GM21390 (cell line): ENCODE measurements at regions not wholly inside any gene's neighbourhood (a gene's known extent, or its start where the extent isn't known, plus 50 kb on each side); places are given as distances from the start of the nearest gene placed in this dataset.
"Not testable (repeated sequence)": the region's sequence is repeated elsewhere in the genome, so short reads cannot be mapped to it uniquely, and the experiment has no call there.

ENCODE experiments used
- ATAC-seq: cut with Tn5 transposase; IDR thresholded peaks from one replicate; pipeline ENCODE4 v1.9.1; 2021; ENCODE audit not compliant: unreplicated experiment

DNA sequence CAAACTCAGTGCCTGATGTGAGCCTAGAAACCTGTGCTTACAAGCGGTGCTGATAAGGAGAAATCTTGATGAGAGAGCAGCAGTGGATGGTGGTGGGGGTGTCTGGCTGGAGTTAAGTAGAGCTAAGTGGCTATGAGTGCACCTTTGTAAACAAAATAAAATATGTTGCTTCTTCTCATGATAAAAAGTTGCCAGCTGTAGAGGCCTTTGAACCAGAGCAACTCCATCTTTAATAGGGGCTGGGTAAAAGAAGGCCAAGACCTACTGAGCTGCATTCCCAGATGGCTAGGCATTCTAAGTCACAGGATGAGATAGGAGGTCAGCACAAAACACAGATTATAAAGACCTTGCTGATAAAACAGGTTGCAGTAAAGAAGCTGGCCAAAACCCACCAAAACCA lies 107.6 kb upstream of the FAM3C start:
- ATAC-seq, result no peak

DNA sequence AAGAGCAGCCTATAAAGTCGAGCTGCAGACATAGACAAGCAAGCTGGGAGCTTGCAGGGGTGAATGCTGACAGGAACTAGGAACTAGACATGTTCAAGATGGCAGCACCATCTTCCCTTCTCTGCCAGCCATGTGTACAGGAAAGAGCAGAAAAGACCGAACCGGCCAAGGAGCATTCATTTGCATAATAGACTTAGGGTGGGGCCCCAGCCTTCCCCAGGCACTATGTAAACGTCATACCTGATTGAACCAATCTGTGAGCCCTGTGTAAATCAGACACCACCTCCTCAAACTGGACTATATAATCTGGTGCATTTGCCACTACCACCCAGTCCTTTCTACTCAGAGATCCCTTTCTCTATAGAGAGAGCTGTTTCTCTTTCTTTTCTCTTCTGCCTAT lies 106.9 kb upstream of the FAM3C start:
- ATAC-seq, result no peak

DNA sequence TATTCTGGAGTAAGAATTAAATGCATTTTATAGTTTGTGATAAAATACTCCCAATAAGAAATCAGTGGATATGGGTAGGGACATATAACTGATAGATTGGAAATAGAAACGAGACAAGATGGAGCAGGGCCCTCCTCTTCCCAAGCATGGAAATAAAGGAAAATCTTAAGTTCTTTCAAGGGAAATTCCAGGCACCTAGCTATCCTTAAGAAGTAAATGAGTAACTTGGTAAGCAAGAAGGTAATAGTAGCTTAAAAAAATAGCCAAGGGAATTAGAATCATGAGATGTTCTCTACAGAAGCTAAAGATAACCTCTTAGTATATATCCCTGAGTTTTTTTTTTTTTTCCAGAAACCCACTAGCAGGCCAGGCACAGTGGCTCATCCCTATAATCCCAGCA lies 105.5 kb upstream of the FAM3C start:
- ATAC-seq, result no peak

DNA sequence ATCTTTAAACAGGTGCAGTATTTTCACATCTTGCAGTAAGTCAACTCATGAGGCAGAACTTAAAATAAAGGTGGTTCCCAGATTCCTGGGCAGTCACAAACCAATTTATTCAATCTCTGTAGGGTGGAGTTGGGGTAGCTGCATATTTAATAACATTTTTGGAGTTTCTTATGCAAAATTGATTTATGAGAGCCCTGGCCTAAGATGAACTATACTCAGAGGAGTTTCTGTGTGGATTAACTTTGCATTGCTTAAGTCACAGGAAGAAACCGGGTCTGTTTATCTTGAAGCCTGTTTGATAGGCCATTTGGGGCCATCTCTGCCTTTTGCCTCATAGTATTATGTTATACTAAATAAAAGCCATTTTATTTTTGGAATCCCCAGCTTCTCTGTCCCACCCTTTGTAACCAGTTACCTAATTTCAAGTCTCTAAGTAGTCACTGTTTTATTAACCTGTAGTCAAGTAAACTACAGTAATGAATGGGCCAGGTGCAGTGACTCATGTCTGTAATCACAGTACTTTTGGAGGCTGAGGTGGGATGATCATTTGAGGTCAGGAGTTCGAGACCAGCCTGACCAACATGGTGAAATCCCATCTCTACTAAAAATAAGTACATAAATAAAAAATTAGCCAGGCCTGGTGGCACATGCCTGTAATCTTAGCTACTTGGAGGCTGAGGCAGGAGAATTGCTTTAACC lies 104.4 kb upstream of the FAM3C start:
- no peak for ATAC-seq

DNA sequence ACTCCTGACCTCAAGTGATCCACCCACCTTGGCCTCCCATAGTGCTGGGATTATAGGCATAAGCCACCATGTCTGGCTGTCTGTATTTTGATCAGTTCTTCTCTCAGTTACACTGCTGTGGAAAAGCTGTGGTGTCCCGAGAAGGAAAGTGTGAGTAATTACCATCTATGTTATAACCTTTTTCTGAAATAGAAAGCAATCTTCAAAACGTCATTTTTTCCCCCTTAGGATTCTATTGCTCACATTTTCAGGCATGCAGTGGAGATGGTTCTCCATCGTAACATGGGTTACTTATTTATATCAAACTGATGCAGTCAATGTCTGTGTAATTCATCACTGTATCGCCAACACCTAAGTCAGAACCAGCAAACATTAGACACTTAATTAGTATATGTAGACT lies 103.5 kb upstream of the FAM3C start:
- no peak for ATAC-seq

DNA sequence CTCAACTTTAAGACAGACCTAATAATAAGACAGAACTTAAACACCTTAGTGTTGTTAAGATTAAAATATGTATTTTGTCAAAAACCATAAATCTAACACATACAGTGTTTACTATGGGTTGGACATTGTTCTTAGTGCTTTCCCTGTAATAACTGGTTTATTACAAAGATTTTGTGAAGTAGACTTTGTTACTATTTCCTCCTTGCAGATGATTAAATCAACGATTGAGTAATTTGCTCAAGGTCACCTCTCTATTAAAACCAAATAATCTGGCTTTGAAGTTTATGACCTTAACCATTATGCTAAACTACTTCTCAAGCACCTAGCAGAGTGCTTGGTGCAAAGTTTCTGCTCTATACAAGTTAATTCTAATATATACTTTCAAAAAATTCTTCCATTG lies 102.7 kb upstream of the FAM3C start:
- ATAC-seq, result no peak

DNA sequence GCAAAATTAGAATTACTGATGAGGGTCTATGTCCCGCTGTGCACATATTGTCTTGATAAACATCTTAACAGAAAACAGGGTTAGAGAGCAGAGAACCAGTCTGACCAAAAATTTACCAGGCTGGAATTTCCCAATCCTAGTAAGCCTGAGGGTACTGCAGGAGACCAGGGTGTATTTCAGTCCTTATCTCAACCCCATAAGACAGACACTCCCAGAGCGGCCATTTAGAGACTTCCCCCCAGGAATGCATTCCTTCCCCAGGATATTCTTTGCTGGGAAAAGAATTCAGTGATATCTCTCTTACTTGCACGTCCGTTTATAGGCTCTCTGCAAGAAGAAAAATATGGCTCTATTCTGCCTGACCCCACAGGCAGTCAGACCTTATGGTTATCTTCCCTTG lies 101.4 kb upstream of the FAM3C start:
- ATAC-seq, result not testable (repeated sequence)

DNA sequence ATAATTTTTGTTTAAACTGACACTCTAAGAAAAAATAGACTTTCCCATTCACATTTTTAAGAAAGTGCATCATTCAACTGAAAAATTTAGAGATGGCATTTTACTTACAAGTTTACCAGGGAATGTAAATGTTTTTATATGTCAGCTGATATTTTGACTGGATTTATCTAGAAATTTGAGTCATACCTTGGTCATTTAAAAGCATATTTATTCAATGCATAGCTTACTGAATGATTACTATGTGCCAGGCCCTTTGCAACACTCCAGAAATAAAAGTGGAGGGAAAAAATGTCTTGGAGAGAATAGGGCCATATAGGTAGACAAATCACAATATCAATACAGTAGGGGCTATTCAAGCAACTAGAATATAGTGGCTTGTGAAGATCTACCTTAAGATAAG lies 98.4 kb upstream of the FAM3C start:
- ATAC-seq, result no peak

DNA sequence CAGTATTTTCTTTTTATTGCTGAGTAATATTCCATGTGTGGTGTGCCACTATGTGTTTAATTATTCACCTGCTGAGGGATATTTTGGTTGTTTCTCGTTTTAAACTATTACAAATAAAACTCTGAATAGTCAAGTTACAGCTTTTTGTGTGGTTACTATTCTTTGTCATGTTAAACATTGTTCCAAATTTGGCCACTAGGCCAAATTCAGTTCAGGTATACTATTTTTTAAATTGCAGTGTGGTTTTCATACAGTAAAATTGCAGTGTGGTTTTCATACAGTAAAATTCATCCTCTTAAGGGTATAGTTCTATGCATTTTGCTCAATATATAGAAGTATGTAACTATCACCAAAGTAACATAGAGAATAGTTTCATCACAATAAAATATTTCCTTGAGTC lies 97.4 kb upstream of the FAM3C start:
- ATAC-seq, result no peak

DNA sequence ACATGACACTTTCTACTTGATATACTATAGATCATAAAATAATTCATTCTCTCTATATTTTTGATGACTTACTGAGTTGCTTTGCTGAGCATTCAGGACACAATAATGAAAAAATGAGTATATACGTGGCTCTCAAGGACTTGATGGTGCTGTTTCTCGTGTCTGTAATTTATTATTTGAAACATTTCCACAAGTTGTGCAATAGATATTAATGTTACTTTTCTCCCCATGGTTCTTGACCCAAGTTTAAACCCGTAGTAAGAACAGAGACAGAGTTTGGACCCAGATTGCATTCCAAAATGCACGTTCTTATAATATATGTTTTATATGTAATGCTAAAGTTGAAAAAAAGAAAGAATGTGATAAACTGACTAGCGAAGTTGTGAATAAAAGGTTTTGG lies 94.2 kb upstream of the FAM3C start:
- ATAC-seq, result no peak

DNA sequence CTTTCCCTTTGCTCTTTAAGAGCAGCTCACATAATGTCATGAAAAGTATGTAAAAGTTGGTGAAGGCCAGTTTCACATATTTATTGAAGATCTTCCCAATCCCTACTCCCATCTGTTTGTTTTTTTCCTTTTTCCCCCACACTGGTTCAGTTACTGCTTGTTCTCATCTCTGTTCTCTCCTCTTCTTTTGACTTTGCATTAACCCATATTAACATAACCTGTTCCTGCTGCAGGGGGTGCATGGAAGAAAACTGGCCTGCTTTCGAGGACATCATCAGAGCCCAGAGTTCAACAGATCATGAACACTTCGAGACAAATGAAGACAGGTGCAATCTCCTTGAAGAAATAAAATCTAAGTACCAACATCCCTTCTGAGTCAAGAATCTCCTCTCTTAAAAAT lies 93.3 kb upstream of the FAM3C start:
- no peak for ATAC-seq

DNA sequence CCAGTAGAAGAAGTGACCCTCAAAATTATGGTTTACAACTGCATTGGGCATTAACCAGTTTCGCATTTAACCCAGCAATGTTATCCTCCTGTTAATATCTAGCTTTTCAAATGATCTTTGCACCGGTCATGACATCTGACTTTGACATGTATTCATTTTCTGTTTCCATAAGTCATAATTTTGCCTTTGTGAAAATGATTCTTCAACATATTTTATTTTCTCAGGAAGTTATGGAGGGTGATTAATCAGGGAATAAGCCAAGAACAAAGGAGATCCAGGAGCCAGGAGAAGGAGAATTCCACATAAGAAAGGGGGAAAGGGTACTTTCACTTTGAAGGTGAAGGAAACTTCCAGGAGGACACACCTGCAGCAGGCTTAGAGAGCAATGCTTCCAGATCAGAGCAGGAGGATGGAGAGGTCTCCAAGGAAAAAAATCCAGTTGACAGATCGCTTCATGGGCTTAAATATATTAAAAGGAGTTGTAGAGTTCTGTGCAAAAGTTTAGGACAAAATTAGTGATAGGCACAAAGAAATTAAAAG lies 92.1 kb upstream of the FAM3C start:
- no peak for ATAC-seq

DNA sequence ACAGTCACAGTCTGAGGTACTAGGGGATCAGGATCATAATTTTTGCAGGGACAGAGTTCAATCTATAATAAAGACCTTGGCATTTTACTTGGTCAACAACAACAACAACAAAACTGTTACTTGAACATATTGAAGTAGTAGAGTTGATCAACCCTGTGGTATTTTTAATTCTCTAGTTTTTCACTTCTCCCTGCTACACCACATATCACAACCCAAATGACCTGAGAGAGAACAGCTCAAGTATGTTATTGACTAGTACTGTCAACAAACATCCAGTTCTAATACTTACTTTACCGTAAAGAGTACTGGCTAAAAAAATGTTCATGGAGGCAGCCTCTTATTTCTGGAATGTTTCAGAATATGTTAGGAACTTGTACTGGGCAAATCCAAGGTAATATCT lies 90.5 kb upstream of the FAM3C start:
- no peak for ATAC-seq

DNA sequence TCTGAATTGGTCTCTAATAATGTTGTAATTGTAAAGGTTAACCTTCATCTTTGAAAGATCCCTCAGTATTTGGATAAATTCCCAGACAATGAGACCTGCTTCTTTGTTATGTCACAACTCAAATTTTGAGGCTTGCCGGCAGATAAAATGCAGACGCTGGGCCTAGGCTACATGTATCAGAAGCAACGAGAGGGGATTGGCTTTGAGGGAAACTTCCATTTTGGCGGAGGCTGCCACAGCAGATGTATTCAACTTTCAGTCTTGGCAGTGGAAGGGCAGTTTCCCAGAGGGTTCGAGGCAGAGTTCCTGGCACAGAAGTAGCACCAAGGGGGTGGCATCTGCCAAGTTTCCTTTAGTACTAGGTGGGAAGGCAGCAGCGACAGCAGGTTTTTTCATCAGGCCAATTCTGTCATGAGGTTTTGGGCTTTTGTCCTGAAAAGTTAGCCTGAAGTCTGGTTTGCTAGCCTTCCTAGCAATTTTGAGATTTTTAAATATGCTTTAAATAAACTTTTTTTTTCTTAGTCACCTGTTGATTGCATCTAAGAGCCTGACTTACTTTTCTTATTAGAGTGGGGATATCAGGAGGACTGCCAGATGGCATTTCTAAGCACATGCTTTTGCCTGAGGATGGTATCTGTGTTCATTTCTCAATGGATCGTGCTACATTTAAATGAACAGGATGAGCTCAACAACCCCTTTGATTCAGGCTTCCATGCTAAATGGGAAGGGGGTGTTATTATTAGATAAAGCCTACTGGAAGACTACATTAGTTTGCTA lies 89.5 kb upstream of the FAM3C start:
- ATAC-seq, result no peak

DNA sequence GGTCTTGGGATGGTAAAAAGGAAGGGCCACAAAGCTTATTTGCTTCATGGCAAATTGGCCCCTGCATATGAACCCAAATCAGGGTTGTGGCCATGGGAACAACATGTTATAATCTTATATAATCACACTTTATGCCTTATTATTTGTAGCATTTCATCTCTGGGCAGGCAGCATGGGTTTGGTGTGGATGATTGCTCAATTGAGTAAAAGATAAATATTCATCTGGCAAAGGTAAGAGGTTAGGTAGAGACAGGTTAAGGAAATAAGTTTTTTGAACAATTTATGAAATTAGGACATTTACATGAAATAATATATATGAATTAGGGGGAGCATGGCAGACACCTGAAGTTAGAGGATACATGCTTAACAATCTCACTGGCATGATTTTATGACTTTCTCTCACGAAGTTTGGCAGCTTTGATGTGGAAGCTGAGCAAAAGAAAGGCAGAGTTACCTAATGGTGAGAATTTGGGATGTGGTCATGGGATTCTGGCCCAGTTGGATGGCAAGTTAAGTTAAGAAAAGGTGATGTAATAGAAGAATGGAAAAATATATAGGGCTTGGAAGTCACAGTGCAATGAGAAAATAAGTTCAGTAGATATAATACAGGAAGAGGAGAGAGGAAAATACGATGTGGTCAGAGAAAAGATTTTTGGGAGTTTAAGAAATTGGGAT lies 88.1 kb upstream of the FAM3C start:
- ATAC-seq, result no peak

DNA sequence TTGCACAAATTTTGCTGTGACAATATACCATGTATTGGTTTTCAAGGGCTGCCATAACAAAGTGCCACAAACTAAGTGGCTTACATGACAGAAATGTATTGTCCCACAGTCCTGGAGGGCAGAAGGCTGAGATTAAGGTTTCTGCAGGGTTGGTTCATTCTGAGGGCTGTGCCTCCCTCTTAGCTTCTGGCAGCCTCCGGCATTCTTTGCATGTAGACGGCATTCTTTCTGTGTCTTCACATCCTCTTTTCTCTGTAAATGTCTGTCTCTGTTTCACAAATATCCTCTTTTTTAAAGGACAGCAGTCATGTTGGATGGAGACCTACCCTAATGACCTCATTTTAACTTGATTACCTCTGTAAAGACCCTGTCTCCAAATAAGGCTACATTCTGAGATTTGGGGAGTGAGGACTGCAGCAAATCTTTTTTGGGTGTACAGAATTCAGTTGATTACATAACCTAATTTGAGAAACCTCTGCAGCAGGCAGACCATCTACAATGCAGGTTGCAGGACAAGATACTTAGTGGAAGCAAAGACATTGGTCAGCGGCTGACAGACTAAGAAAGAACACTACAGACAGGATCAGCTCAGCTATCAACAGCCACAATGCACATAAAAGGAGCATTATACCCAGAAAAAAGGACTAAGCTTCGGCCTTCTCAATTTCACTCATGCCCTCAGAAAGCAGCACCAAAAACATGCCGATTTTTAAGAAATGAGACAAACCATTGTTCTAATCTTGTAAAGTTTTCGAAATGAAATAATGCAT lies 84.6 kb upstream of the FAM3C start:
- no peak for ATAC-seq

DNA sequence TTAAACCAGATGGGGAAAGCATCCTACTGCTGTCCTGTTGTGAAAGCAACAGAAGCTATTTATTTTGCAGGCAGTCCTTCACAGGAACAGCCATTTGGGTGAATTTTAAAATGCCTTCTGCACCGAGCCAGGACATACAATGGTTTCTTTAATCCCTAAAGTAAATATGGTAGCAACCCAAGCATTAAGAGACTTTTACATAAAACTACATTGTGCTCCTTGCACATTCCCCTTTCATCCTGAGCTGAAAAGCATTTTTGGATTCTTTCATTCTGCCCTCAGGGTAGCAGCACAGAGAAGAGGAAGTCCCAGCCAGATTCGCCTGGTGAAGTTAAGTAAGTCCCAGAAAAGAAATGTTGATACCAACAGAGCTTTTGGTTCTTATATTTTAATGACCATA lies 84.0 kb upstream of the FAM3C start:
- no peak for ATAC-seq

DNA sequence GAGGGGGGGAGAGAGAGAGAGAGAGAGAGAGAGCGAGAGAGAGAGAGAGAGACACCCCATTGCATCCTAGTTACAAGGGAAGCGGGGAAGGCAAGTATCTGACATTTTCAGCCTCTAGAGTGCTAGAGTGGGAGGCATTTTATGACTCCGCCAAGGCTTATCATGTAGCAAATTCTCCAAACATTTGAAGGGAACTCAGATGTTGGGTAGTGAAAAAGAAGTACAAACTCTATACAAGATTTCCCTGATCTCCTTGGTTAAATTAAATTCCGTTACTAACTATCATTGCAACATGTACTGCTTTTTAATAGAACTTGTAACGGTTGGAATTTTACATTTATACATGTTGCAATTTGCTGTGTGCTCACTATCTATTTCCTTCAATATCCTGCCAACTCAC lies 83.4 kb upstream of the FAM3C start:
- ATAC-seq, result no peak

DNA sequence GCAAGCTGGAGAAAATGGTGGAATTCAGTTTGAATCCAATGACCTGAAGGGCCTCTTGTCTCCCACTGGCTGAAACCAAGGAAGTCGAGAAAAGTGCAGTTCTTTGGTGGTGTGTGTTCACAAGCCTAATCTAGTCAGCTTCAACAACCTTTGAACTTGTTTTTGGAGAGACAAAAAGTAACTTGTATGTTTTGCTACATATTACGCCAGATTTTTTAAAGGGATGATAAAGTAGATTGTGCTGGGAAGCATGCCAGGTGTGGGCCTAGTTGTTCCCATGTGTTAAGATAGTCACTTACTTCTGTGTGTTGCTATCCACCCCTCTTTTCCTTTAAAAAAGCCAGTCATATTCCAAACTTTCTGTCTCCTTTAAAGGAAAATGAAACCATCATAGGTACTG lies 79.7 kb upstream of the FAM3C start:
- no peak for ATAC-seq

DNA sequence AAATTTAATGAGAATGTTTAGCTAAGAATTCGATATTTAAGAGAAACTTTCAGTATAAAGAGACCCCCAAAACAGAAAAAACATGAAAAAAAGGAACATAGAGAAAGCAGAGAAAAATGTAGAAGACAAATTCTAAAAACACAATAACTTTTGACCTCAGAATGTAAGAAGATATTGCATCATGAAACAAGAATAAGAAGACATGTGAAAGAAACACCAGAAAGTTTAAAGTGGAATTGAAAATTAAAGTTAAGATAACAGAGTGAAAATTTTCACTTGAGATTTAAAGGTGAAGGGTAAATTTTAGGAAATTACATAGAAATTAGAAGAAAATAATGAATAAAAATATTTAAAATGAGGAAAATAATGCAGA lies 78.2 kb upstream of the FAM3C start:
- ATAC-seq, result no peak

DNA sequence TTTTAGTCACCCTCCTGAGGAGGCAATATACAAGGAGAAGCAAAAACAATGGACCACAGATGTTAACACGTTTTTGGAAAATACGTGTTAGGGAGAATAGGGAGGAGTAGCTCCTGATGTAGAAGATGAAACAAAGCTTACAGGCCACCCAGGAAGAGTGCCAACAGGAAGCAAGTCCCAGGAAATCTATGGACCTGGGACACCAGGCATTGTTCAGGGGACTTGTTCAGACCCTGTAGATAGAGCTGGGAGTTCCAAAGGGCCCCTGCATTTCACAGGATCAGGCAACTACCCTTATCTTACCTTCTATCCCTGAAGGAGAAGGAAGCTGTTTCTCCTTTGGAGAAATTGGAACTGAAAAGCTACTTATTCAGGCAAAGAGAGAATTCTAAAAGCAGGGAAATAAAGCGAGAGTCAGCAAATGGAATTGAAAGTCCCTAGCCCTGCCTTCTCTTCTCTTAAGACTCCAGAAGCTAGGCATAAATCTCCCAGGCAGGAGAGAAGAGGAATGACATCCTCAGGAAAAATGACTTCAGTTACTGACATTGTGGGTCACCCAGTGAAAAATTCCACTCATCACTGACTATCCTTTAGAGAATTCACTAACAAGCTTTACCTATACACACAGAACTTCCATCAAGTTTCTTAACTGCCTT lies 77.7 kb upstream of the FAM3C start:
- no peak for ATAC-seq
